Glutamatergic neuron (in vitro differentiated cells): ENCODE measurements at regions not wholly inside any gene's neighbourhood (a gene's known extent, or its start where the extent isn't known, plus 50 kb on each side); places are given as distances from the start of the nearest gene placed in this dataset.

Experiments used
- DNase-seq: peaks from one replicate; pipeline ENCODE4 v3.0.0; 2022
- H3K27ac Mint-ChIP-seq: one replicate; pipeline ENCODE4 v1.8.0; 2020; ENCODE audit warnings: mild to moderate bottlenecking, mixed read lengths, inconsistent platforms; ENCODE audit not compliant: unreplicated experiment
- H3K27me3 Mint-ChIP-seq: one replicate; pipeline ENCODE4 v1.8.0; 2020; ENCODE audit warnings: mild to moderate bottlenecking, moderate library complexity, mixed read lengths, inconsistent platforms; ENCODE audit not compliant: unreplicated experiment
- H3K36me3 Mint-ChIP-seq: one replicate; pipeline ENCODE4 v1.8.0; 2020; ENCODE audit warnings: mild to moderate bottlenecking, mixed read lengths, inconsistent platforms; ENCODE audit not compliant: unreplicated experiment
- H3K4me1 Mint-ChIP-seq: one replicate; pipeline ENCODE4 v1.8.0; 2020; ENCODE audit warnings: mild to moderate bottlenecking, low read depth, mixed read lengths, inconsistent platforms; ENCODE audit not compliant: unreplicated experiment
- H3K4me3 Mint-ChIP-seq: one replicate; pipeline ENCODE4 v1.8.0; 2020; ENCODE audit warnings: mild to moderate bottlenecking, mixed read lengths, inconsistent platforms; ENCODE audit not compliant: unreplicated experiment
- H3K9me3 Mint-ChIP-seq: one replicate; pipeline ENCODE4 v1.8.0; 2020; ENCODE audit warnings: mild to moderate bottlenecking, moderate library complexity, mixed read lengths, inconsistent platforms; ENCODE audit not compliant: unreplicated experiment
- TF ChIP-seq, protein P1 (sequence below): fragments of 200-600 bp; sonication (generic); IDR thresholded peaks from one replicate; pipeline ENCODE4 v1.5.0; 2021; ENCODE audit not compliant: partially characterized antibody, unreplicated experiment

DNA sequence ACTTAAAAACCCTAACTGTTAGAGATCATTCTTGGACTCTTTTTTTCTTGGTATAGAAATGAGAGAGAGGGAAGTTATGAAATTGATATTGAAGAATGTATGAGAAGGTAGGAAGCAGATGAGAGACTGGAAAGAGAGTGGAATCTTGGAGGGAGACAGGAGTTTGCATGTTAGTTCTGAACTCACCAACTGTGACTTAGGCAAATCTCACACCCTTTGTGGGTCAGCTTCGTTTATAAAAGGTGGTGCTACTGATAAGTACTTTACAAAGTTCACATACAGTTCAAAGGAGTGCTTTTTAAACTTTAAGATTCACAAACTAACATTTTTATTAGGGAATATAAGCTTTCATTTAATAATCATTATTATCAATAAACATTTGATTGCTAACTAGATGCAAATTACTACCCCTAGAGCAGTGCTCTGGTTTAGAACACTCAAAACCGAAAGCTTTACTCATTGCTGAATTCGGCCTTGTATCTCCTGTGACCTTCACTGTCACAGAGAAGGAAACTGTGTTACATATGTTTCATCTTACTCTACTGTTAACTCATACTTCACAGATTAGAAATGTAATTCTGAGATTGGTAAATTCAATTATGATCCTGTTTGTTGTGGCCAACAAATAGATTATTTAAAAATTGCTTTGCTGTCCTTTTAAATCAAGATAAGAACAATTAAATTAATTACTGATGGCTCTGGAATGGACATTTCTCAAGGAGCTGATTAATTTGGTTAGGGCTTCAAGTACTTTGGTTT is 143.2 kb downstream of the RMI1 start:
- Mint-ChIP-seq H3K4me3 (no peak overlapping the region), H3K36me3 (peaks cover 12% of the 10 kb centered on the region), H3K27ac (no peak overlapping the region), H3K9me3 (peaks cover 4% of the 10 kb centered on the region), H3K27me3 (no peaks in the 10 kb centered on the region), H3K4me1 (peaks cover 13% of the 10 kb centered on the region)
- TF ChIP-seq, protein P1, sequence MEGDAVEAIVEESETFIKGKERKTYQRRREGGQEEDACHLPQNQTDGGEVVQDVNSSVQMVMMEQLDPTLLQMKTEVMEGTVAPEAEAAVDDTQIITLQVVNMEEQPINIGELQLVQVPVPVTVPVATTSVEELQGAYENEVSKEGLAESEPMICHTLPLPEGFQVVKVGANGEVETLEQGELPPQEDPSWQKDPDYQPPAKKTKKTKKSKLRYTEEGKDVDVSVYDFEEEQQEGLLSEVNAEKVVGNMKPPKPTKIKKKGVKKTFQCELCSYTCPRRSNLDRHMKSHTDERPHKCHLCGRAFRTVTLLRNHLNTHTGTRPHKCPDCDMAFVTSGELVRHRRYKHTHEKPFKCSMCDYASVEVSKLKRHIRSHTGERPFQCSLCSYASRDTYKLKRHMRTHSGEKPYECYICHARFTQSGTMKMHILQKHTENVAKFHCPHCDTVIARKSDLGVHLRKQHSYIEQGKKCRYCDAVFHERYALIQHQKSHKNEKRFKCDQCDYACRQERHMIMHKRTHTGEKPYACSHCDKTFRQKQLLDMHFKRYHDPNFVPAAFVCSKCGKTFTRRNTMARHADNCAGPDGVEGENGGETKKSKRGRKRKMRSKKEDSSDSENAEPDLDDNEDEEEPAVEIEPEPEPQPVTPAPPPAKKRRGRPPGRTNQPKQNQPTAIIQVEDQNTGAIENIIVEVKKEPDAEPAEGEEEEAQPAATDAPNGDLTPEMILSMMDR = no peak
- DNase-seq = no peak

GRCh38 chr9:84125046-84125445 is 144.4 kb downstream of the RMI1 start:
- H3K27me3 Mint-ChIP-seq = no peaks in the 10 kb centered on the region
- H3K4me3 Mint-ChIP-seq = no peak overlapping the region
- DNase-seq = no peak
- TF ChIP-seq, protein P1 = no peak
- H3K27ac Mint-ChIP-seq = no peak overlapping the region
- H3K9me3 Mint-ChIP-seq = peaks cover 6% of the 10 kb centered on the region
- H3K36me3 Mint-ChIP-seq = peaks cover 11% of the 10 kb centered on the region
- peaks cover 13% of the 10 kb centered on the region for H3K4me1 Mint-ChIP-seq

- H3K27ac Mint-ChIP-seq = no peak overlapping the region
- H3K4me3 Mint-ChIP-seq = no peak overlapping the region
- H3K36me3 Mint-ChIP-seq = no peaks in the 10 kb centered on the region
- no peaks in the 10 kb centered on the region for H3K27me3 Mint-ChIP-seq
- H3K9me3 Mint-ChIP-seq = peaks cover 2% of the 10 kb centered on the region
- no peaks in the 10 kb centered on the region for H3K4me1 Mint-ChIP-seq
- TF ChIP-seq, protein P1 = no peak
- no peak for DNase-seq
Measured at GRCh38 chr9:84129529-84129928, 148.9 kb downstream of the RMI1 start.

GRCh38 chr9:84136119-84136868 is 155.7 kb downstream of the RMI1 start:
- Mint-ChIP-seq H3K4me3 (no peak overlapping the region), H3K4me1 (peaks cover 19% of the 10 kb centered on the region), H3K9me3 (no peaks in the 10 kb centered on the region), H3K36me3 (no peaks in the 10 kb centered on the region), H3K27me3 (no peaks in the 10 kb centered on the region), H3K27ac (peak overlapping the region; percentile 18)
- TF ChIP-seq, protein P1 = no peak
- no peak for DNase-seq

- Mint-ChIP-seq H3K36me3 (no peaks in the 10 kb centered on the region), H3K9me3 (no peaks in the 10 kb centered on the region), H3K27ac (no peak overlapping the region), H3K4me1 (peaks cover 31% of the 10 kb centered on the region), H3K4me3 (no peak overlapping the region), H3K27me3 (no peaks in the 10 kb centered on the region)
- TF ChIP-seq, protein P1 = no peak
- DNase-seq = no peak
Measured at GRCh38 chr9:84137968-84138367, 157.4 kb downstream of the RMI1 start.
